HEK293 (cell line): ENCODE measurements at regions not wholly inside any gene's neighbourhood (a gene's known extent, or its start where the extent isn't known, plus 50 kb on each side); places are given as distances from the start of the nearest gene placed in this dataset.

Source experiments
- ZNF747 ChIP-seq: fragments of 450-650 bp; formaldehyde crosslinking; IDR thresholded peaks from 2 replicates; pipeline ENCODE4 v1.5.1; 2016; ENCODE audit warnings: missing biosample characterization, missing genetic modification characterization
- TF ChIP-seq, protein P1 (sequence below): fragments of 450-650 bp; formaldehyde crosslinking; IDR thresholded peaks from 2 replicates; pipeline ENCODE4 v1.5.1; 2016; ENCODE audit warnings: missing biosample characterization, missing genetic modification characterization

DNA sequence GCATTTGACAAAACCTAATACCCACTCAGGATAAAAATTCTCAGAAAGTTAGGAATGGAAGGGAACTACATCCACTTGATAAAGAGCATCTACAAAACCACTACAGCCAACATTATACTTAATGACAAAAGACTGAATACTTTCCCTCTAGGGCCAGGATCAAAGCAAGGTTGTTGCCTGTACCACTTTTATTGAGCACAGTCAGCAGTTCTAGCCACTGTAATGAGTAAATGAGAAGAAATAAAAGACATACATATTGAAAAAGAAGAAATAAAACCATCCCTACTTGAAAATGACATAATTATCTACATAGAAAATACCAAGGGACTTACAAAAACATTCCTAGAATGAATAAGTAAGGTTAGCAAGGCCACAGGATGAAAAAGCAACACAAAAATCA, 194.8 kb upstream of the ZNF507 start:
- TF ChIP-seq ZNF747 (tag by site-specific recombination), result no peak
- TF ChIP-seq, protein P1, sequence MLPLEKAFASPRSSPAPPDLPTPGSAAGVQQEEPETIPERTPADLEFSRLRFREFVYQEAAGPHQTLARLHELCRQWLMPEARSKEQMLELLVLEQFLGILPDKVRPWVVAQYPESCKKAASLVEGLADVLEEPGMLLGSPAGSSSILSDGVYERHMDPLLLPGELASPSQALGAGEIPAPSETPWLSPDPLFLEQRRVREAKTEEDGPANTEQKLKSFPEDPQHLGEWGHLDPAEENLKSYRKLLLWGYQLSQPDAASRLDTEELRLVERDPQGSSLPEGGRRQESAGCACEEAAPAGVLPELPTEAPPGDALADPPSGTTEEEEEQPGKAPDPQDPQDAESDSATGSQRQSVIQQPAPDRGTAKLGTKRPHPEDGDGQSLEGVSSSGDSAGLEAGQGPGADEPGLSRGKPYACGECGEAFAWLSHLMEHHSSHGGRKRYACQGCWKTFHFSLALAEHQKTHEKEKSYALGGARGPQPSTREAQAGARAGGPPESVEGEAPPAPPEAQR (tag by site-specific recombination), result no peak
